Astrocyte (in vitro differentiated cells and primary cell): ENCODE measurements at regions not wholly inside any gene's neighbourhood (a gene's known extent, or its start where the extent isn't known, plus 50 kb on each side); places are given as distances from the start of the nearest gene placed in this dataset.
"Not testable (repeated sequence)": the region's sequence is repeated elsewhere in the genome, so short reads cannot be mapped to it uniquely, and the experiment has no call there.

Experiments
- DNase-seq: peaks from one replicate; pipeline ENCODE4 v3.0.0-alpha.2; 2010; ENCODE audit warnings: low read depth
- FAIRE-seq: peaks from 2 replicates; lab custom pipeline; 2011; peaks lifted over from hg19 to GRCh38; lab: Jason Lieb, UNC
- H2AFZ ChIP-seq: 2 replicates; pipeline ENCODE4 v1.6.0; 2012; ENCODE audit warnings: low read depth, low read length, inconsistent platforms
- H3K27ac ChIP-seq: 2 replicates; pipeline ENCODE4 v1.5.1; 2011; ENCODE audit warnings: low read depth, low read length, inconsistent platforms
- H3K27me3 ChIP-seq: 2 replicates; pipeline ENCODE4 v1.6.0; 2011; ENCODE audit warnings: low read length, inconsistent platforms; ENCODE audit not compliant: insufficient read depth
- H3K36me3 ChIP-seq: 2 replicates; pipeline ENCODE4 v1.5.1; 2011; ENCODE audit warnings: low read length, inconsistent platforms; ENCODE audit not compliant: insufficient read depth
- H3K4me1 ChIP-seq: 2 replicates; pipeline ENCODE4 v1.5.1; 2011; ENCODE audit warnings: low read length, inconsistent platforms; ENCODE audit not compliant: insufficient read depth
- H3K4me2 ChIP-seq: 2 replicates; pipeline ENCODE4 v1.6.0; 2012; ENCODE audit warnings: low read length, inconsistent platforms
- H3K4me3 ChIP-seq: 2 replicates; pipeline ENCODE4 v1.5.1; 2011; ENCODE audit warnings: low read depth, mild to moderate bottlenecking, low read length, inconsistent platforms; ENCODE audit not compliant: insufficient read depth
- H3K79me2 ChIP-seq: 2 replicates; pipeline ENCODE4 v1.6.0; 2012; ENCODE audit warnings: mild to moderate bottlenecking, low read length, inconsistent platforms; ENCODE audit not compliant: insufficient read depth
- H3K9ac ChIP-seq: 2 replicates; pipeline ENCODE4 v1.6.0; 2012; ENCODE audit warnings: mild to moderate bottlenecking, low read length, inconsistent platforms
- H3K9me3 ChIP-seq: 2 replicates; pipeline ENCODE4 v1.5.1; 2012; ENCODE audit warnings: low read depth, mild to moderate bottlenecking, low read length, inconsistent platforms; ENCODE audit not compliant: insufficient read depth
- H4K20me1 ChIP-seq: 2 replicates; pipeline ENCODE4 v1.6.0; 2012; ENCODE audit warnings: low read length, inconsistent platforms; ENCODE audit not compliant: insufficient read depth
- H3K27ac Mint-ChIP-seq: one replicate; pipeline ENCODE4 v1.8.0; 2021; ENCODE audit warnings: mild to moderate bottlenecking, mixed read lengths; ENCODE audit not compliant: unreplicated experiment
- H3K27me3 Mint-ChIP-seq: one replicate; pipeline ENCODE4 v1.8.0; 2021; ENCODE audit warnings: low read depth, mixed read lengths; ENCODE audit not compliant: unreplicated experiment
- H3K36me3 Mint-ChIP-seq: one replicate; pipeline ENCODE4 v1.8.0; 2021; ENCODE audit warnings: low read depth, mixed read lengths; ENCODE audit not compliant: unreplicated experiment
- H3K4me1 Mint-ChIP-seq: one replicate; pipeline ENCODE4 v1.8.0; 2021; ENCODE audit warnings: low read depth, mixed read lengths; ENCODE audit not compliant: unreplicated experiment
- H3K4me3 Mint-ChIP-seq: one replicate; pipeline ENCODE4 v1.8.0; 2021; ENCODE audit warnings: mild to moderate bottlenecking, moderate library complexity, mixed read lengths; ENCODE audit not compliant: unreplicated experiment
- H3K9me3 Mint-ChIP-seq: one replicate; pipeline ENCODE4 v1.8.0; 2021; ENCODE audit warnings: mild to moderate bottlenecking, mixed read lengths; ENCODE audit not compliant: unreplicated experiment
- CTCF ChIP-seq: IDR thresholded peaks from 2 replicates; pipeline ENCODE4 v1.5.1; 2011; ENCODE audit warnings: low read depth, mild to moderate bottlenecking, inconsistent platforms, low read length, moderate library complexity; ENCODE audit not compliant: insufficient read depth
- EZH2 ChIP-seq: IDR thresholded peaks from 2 replicates; pipeline ENCODE4 v1.6.1; 2012; ENCODE audit warnings: mild to moderate bottlenecking, low read length, inconsistent platforms; ENCODE audit not compliant: insufficient read depth

- Histone ChIP-seq H3K27ac (no peak overlapping the region), H3K79me2 (no peaks in the 10 kb centered on the region), H3K27me3 (no peaks in the 10 kb centered on the region), H3K4me3 (no peak overlapping the region), H3K4me2 (no peak overlapping the region), H2AFZ (no peak overlapping the region), H4K20me1 (no peaks in the 10 kb centered on the region), H3K9me3 (no peaks in the 10 kb centered on the region), H3K9ac (no peak overlapping the region), H3K36me3 (no peaks in the 10 kb centered on the region), H3K4me1 (no peaks in the 10 kb centered on the region)
- no peak overlapping the region for H3K4me3 Mint-ChIP-seq
- peaks cover 2% of the 10 kb centered on the region for H3K9me3 Mint-ChIP-seq
- H3K4me1 Mint-ChIP-seq, result no peaks in the 10 kb centered on the region
- FAIRE-seq (peak; percentile 32), DNase-seq (peak; percentile 77)
- TF ChIP-seq EZH2 (no peak), CTCF (no peak)
- H3K27ac Mint-ChIP-seq, result no peak overlapping the region
- no peaks in the 10 kb centered on the region for H3K27me3 Mint-ChIP-seq
- H3K36me3 Mint-ChIP-seq, result no peaks in the 10 kb centered on the region
Observed at GRCh38 chr6:121944354-121944753, 455.1 kb upstream of the HSF2 start.

GRCh38 chr6:121951123-121951522 is 448.3 kb upstream of the HSF2 start:
- Histone ChIP-seq H3K79me2 (no peaks in the 10 kb centered on the region), H2AFZ (peak overlapping the region; percentile 27), H3K4me2 (peak overlapping the region; percentile 45), H3K4me3 (no peak overlapping the region), H3K4me1 (peaks cover 17% of the 10 kb centered on the region), H3K9me3 (no peaks in the 10 kb centered on the region), H3K36me3 (no peaks in the 10 kb centered on the region), H3K9ac (no peak overlapping the region), H3K27ac (no peak overlapping the region), H4K20me1 (no peaks in the 10 kb centered on the region), H3K27me3 (no peaks in the 10 kb centered on the region)
- Mint-ChIP-seq H3K4me1 (peaks cover 12% of the 10 kb centered on the region), H3K36me3 (no peaks in the 10 kb centered on the region), H3K4me3 (no peak overlapping the region), H3K27me3 (no peaks in the 10 kb centered on the region), H3K9me3 (peaks cover 4% of the 10 kb centered on the region), H3K27ac (no peak overlapping the region)
- no peak for TF ChIP-seq EZH2
- TF ChIP-seq CTCF, result no peak
- FAIRE-seq, result no peak
- DNase-seq, result no peak

- peaks cover 3% of the 10 kb centered on the region for H3K9me3 Mint-ChIP-seq
- peak; percentile 85 for DNase-seq
- no peaks in the 10 kb centered on the region for H3K36me3 Mint-ChIP-seq
- Histone ChIP-seq H3K4me1 (peaks cover 17% of the 10 kb centered on the region), H3K27me3 (no peaks in the 10 kb centered on the region), H3K27ac (peak overlapping the region; percentile 51), H3K36me3 (no peaks in the 10 kb centered on the region), H3K9me3 (no peaks in the 10 kb centered on the region), H3K79me2 (no peaks in the 10 kb centered on the region), H2AFZ (peak overlapping the region; percentile 49), H3K9ac (peak overlapping the region; percentile 23), H3K4me2 (peak overlapping the region; percentile 45), H4K20me1 (no peaks in the 10 kb centered on the region), H3K4me3 (no peak overlapping the region)
- TF ChIP-seq EZH2, result no peak
- TF ChIP-seq CTCF, result no peak
- H3K4me3 Mint-ChIP-seq, result no peak overlapping the region
- no peaks in the 10 kb centered on the region for H3K27me3 Mint-ChIP-seq
- H3K27ac Mint-ChIP-seq, result no peak overlapping the region
- FAIRE-seq, result peak; percentile 89
- peaks cover 12% of the 10 kb centered on the region for H3K4me1 Mint-ChIP-seq
Observed at GRCh38 chr6:121951918-121952379, 447.5 kb upstream of the HSF2 start.

- not testable (repeated sequence) for DNase-seq, H3K9me3 ChIP-seq, H3K79me2 ChIP-seq, H3K9ac ChIP-seq, H3K4me3 Mint-ChIP-seq, H3K4me3 ChIP-seq, H3K27me3 ChIP-seq, H2AFZ ChIP-seq, H3K9me3 Mint-ChIP-seq, H3K36me3 Mint-ChIP-seq, H3K27ac ChIP-seq, H4K20me1 ChIP-seq, H3K4me2 ChIP-seq, H3K27me3 Mint-ChIP-seq, H3K36me3 ChIP-seq, H3K27ac Mint-ChIP-seq, FAIRE-seq
- peaks cover 17% of the 10 kb centered on the region for H3K4me1 ChIP-seq
- peaks cover 12% of the 10 kb centered on the region for H3K4me1 Mint-ChIP-seq
Observed at GRCh38 chr6:121955401-121955800, 444.1 kb upstream of the HSF2 start.
